ENCODE measurements at regions not wholly inside any gene's neighbourhood (a gene's known extent, or its start where the extent isn't known, plus 50 kb on each side); places are given as distances from the start of the nearest gene placed in this dataset.
"Not testable (repeated sequence)": the region's sequence is repeated elsewhere in the genome, so short reads cannot be mapped to it uniquely, and the experiment has no call there.

DNA sequence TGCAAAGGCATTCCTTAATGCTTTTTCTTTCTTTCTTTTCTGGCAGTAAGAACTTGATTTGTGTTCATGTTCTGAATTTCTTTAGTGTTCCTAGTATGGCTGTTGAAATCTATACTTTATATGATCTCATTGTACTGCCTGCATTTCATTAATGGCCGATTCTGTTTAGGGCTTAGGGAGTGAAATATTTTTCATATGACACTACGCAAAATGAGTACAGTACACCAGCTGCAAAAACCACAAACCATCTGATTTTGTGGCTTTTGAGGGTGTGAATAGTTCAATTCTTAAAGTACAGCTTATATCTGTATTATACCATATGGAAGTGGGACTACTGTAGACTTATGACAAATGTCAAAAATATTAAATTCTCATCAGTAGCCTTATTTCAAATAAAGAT, 69.1 kb upstream of the FOXP2 start:
- TF ChIP-seq, protein P1, sequence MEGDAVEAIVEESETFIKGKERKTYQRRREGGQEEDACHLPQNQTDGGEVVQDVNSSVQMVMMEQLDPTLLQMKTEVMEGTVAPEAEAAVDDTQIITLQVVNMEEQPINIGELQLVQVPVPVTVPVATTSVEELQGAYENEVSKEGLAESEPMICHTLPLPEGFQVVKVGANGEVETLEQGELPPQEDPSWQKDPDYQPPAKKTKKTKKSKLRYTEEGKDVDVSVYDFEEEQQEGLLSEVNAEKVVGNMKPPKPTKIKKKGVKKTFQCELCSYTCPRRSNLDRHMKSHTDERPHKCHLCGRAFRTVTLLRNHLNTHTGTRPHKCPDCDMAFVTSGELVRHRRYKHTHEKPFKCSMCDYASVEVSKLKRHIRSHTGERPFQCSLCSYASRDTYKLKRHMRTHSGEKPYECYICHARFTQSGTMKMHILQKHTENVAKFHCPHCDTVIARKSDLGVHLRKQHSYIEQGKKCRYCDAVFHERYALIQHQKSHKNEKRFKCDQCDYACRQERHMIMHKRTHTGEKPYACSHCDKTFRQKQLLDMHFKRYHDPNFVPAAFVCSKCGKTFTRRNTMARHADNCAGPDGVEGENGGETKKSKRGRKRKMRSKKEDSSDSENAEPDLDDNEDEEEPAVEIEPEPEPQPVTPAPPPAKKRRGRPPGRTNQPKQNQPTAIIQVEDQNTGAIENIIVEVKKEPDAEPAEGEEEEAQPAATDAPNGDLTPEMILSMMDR (IDR thresholded peaks at IDR 0.05; ENCODE audit: low read depth, low read length): no peak
- no peaks in the 10 kb centered on the region for H3K27me3 ChIP-seq (ENCODE audit: control insufficient read depth, insufficient read depth, low read length)
- no peak for DNase-seq (ENCODE audit: low read depth, low spot score)
- ChIA-PET CTCF (no interaction called here), POLR2A (no interaction called here)
- H3K4me3 ChIP-seq (ENCODE audit: low read depth, low read length): no peak overlapping the region
- H3K9me3 ChIP-seq (ENCODE audit: control insufficient read depth, insufficient read depth, low read length): no peaks in the 10 kb centered on the region
- H3K27ac ChIP-seq (ENCODE audit: low read depth, low read length): no peak overlapping the region

DNA sequence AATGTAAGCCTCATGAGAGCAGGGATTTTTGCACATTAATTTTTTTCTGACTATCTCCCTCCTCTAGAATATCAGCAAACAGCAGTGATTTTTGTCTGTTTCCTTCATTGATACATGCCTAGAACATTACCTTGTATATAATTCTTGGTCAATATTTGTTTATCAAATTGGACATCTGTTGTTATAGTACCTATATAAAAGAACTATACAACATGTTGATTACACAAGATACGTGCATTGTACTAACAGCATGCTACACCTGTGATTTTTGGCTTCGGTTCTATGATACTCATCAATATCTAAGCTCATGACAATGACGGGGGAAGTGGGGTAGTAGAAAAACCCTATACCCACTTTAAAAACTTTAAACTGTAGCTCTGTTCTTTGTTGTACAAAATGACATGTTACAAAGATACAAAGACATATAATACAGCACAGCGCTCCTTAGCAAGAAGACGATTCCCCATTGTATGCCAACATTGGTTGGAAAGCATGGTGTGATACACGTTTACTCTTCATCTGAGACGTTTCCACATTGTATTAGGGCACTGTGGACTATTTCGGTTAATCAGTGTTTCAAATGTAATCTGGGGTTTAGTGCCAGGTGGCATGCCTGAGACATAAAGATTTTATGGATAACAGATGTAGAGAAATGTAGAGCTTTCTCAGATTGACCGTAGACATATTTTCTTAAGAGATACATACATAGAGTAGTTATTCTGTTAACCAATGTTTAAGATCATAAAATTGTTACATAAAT, 70.5 kb upstream of the FOXP2 start:
- no peak for DNase-seq (ENCODE audit: low read depth, low spot score)
- POLR2A ChIA-PET: no interaction called here
- no peaks in the 10 kb centered on the region for H3K27me3 ChIP-seq (ENCODE audit: control insufficient read depth, insufficient read depth, low read length)
- CTCF ChIA-PET: no interaction called here
- H3K4me3 ChIP-seq (ENCODE audit: low read depth, low read length): no peak overlapping the region
- TF ChIP-seq, protein P1 (IDR thresholded peaks at IDR 0.05; ENCODE audit: low read depth, low read length): no peak
- H3K9me3 ChIP-seq (ENCODE audit: control insufficient read depth, insufficient read depth, low read length): no peaks in the 10 kb centered on the region
- H3K27ac ChIP-seq (ENCODE audit: low read depth, low read length): no peak overlapping the region

DNA sequence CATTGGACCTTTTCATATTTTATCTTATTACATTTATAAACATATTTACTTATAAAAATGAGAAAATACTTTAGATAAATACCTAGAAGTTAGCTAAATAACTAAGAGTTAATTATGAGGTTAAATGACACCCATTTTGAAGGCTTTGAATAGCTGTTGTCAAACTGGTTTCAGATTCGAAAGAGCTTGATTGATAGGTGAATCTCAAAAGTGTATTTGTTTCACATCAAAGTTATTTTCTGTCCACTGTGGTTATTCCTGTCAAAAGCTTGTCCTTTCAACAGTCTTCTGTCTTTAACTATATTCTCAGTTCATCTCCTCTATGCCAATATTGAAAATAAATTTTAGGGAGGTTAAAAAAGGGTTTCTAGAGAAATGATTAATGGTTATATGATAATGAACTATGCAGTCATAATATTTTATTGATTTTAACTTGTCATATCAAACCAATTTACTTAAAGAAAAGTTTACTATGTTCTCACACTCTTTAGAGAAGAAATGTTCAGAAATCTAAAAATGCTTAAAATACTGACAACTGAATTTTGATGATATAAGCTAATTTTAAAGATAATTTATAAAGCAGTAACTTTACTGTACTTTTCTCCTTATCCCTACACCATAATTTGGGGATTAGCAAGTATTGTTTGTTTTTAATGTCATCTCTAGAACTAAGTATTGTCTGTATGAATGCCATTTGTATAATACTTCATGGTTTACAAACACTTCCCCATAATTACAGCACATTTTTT, 72.0 kb upstream of the FOXP2 start:
- H3K27ac ChIP-seq (ENCODE audit: low read depth, low read length): no peak overlapping the region
- TF ChIP-seq, protein P1 (IDR thresholded peaks at IDR 0.05; ENCODE audit: low read depth, low read length): no peak
- H3K4me3 ChIP-seq (ENCODE audit: low read depth, low read length): no peak overlapping the region
- H3K9me3 ChIP-seq (ENCODE audit: control insufficient read depth, insufficient read depth, low read length): no peaks in the 10 kb centered on the region
- DNase-seq (ENCODE audit: low read depth, low spot score): no peak
- H3K27me3 ChIP-seq (ENCODE audit: control insufficient read depth, insufficient read depth, low read length): no peaks in the 10 kb centered on the region
- ChIA-PET CTCF (no interaction called here), POLR2A (no interaction called here)

DNA sequence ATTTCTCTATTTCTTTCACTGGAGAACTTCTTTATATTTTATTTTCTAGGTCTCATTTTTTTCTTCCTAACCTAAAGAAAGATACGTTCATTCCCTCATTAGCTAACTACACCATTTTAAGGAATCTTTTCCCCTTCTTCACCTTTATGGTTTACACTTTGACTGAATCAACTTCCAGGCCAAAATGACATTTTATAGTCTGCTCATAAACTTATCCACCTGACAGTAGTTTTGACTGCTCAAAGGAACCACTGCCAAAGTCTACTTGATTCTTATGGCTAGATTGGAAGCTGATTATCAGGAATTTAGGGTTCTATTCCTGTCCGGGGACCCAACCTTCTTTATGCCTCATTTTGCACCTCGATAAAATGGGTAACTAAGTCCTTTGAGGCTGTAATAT, 73.0 kb upstream of the FOXP2 start:
- Histone ChIP-seq H3K4me3 (ENCODE audit: low read depth, low read length) (no peak overlapping the region), H3K27me3 (ENCODE audit: control insufficient read depth, insufficient read depth, low read length) (no peaks in the 10 kb centered on the region), H3K27ac (ENCODE audit: low read depth, low read length) (no peak overlapping the region), H3K9me3 (ENCODE audit: control insufficient read depth, insufficient read depth, low read length) (no peaks in the 10 kb centered on the region)
- DNase-seq (ENCODE audit: low read depth, low spot score): no peak
- CTCF ChIA-PET: no interaction called here
- TF ChIP-seq, protein P1 (IDR thresholded peaks at IDR 0.05; ENCODE audit: low read depth, low read length): no peak
- POLR2A ChIA-PET: no interaction called here

DNA sequence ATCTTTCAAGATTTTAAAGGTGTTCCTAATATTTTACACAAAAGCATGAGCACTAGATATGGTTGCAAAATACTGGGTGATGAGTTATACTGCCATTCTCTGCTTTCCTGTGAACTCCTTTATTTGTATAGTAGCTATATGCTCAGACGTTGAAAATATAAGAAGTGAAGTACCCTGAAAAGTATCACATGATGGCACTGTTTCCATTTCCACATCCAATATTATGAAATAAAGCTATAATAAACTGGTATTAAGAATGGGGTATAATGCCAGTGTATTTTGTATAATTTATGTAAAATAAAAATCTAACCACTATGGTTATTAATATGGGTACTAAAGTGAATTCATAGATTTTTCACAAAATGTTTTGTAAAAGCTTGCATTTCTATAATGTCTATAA, 79.6 kb upstream of the FOXP2 start:
- Histone ChIP-seq H3K9me3 (ENCODE audit: control insufficient read depth, insufficient read depth, low read length) (no peaks in the 10 kb centered on the region), H3K27ac (ENCODE audit: low read depth, low read length) (no peak overlapping the region), H3K4me3 (ENCODE audit: low read depth, low read length) (no peak overlapping the region), H3K27me3 (ENCODE audit: control insufficient read depth, insufficient read depth, low read length) (no peaks in the 10 kb centered on the region)
- TF ChIP-seq, protein P1 (IDR thresholded peaks at IDR 0.05; ENCODE audit: low read depth, low read length): no peak
- no peak for DNase-seq (ENCODE audit: low read depth, low spot score)
- ChIA-PET POLR2A (no interaction called here), CTCF (no interaction called here)

DNA sequence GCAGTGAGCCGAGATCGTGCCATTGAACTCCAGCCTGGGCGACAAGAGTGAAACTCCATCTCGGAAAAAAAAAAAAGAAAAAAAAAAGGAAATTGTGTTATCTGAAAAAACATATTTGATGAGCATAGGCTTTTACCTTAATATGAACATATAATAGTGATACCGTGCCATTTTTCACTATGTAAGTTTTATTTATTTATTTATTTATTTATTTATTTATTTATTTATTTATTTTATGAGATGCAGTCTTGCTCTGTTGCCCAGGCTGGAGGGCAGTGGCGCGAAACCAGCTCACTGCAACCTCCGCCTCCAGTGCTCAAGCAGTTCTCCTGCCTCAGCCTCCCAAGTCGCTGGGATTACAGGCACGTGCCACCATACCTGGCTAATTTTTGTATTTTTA, 85.2 kb upstream of the FOXP2 start:
- H3K4me3 ChIP-seq (ENCODE audit: low read depth, low read length); H3K27me3 ChIP-seq (ENCODE audit: control insufficient read depth, insufficient read depth, low read length); DNase-seq (ENCODE audit: low read depth, low spot score); CTCF ChIA-PET; POLR2A ChIA-PET; H3K27ac ChIP-seq (ENCODE audit: low read depth, low read length); H3K9me3 ChIP-seq (ENCODE audit: control insufficient read depth, insufficient read depth, low read length): not testable (repeated sequence)

All from AG04450 (cell line).